ENCODE measurements at regions not wholly inside any gene's neighbourhood (a gene's known extent, or its start where the extent isn't known, plus 50 kb on each side); places are given as distances from the start of the nearest gene placed in this dataset.

- no peak for TF ChIP-seq CTCF (IDR thresholded peaks at IDR 0.05; ENCODE audit: low read depth, low read length)
- TF ChIP-seq EZH2phosphoT487 (IDR thresholded peaks at IDR 0.05; ENCODE audit: low read depth), result no peak
These were observed 61.0 kb downstream of the OTOL1 start for GRCh38 chr3:161557445-161558150.

Data from OCI-LY3 (cell line).